ENCODE measurements at regions not wholly inside any gene's neighbourhood (a gene's known extent, or its start where the extent isn't known, plus 50 kb on each side); places are given as distances from the start of the nearest gene placed in this dataset.

DNA sequence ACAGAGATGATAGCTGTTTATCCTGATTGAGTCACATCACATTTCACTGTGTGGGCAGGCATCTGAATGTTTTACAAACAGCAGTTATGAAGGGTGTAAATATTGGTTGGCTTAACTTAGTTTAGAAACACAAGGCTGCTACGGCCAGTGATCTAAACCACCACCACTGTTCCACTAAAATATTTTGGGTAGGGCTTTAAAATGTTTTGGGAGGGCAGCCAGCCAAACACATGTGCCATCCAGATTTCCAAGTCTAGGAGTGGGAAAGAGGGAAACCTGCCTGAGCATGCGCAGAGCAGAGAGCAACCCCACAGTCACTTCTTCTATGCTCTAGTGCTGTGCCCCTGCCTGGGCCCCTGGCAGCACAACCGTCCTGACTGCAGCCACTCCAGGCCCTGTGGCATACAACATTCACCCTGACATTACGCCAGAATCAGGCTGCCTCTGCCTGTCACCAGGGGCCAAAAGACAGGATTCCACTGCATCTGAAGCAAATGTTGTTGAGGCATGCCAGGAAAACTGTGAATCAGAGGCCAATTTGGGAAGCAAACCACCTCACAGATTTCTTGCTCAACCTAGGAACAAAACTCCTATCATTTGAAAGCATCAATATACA lies 74.8 kb upstream of the COL5A2 start:
- TF ChIP-seq, protein P1, sequence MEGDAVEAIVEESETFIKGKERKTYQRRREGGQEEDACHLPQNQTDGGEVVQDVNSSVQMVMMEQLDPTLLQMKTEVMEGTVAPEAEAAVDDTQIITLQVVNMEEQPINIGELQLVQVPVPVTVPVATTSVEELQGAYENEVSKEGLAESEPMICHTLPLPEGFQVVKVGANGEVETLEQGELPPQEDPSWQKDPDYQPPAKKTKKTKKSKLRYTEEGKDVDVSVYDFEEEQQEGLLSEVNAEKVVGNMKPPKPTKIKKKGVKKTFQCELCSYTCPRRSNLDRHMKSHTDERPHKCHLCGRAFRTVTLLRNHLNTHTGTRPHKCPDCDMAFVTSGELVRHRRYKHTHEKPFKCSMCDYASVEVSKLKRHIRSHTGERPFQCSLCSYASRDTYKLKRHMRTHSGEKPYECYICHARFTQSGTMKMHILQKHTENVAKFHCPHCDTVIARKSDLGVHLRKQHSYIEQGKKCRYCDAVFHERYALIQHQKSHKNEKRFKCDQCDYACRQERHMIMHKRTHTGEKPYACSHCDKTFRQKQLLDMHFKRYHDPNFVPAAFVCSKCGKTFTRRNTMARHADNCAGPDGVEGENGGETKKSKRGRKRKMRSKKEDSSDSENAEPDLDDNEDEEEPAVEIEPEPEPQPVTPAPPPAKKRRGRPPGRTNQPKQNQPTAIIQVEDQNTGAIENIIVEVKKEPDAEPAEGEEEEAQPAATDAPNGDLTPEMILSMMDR (IDR thresholded peaks at IDR 0.05; ENCODE audit: borderline replicate concordance, control extremely low read depth, extremely low read depth, insufficient read depth, missing control alignments), result no peak
- no peak for DNase-seq (ENCODE audit: low spot score)
- in situ Hi-C loops (cut with MboI; ENCODE audit: low sequenced_read_pairs, unreplicated experiment), result no loop called here

DNA sequence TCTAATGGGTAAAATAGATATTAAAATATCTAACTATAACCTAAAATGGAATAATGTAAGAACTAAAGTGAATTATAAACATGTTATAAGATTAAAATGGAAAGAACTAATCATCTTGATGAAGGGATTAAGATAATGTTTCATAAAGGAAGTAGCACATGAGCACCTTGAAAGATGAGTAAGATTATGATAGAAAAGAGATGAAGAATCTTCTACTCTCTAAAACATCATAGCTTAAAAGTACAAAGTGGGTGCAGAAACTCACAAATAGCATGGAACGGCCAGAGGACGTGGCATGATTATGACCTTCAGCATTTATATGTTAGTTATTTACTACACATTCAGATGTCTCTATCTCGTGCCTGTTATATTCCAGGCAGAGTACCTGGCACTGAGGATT lies 76.2 kb upstream of the COL5A2 start:
- DNase-seq (ENCODE audit: low spot score), result no peak
- in situ Hi-C loops (cut with MboI; ENCODE audit: low sequenced_read_pairs, unreplicated experiment), result no loop called here
- TF ChIP-seq, protein P1 (IDR thresholded peaks at IDR 0.05; ENCODE audit: borderline replicate concordance, control extremely low read depth, extremely low read depth, insufficient read depth, missing control alignments), result no peak

DNA sequence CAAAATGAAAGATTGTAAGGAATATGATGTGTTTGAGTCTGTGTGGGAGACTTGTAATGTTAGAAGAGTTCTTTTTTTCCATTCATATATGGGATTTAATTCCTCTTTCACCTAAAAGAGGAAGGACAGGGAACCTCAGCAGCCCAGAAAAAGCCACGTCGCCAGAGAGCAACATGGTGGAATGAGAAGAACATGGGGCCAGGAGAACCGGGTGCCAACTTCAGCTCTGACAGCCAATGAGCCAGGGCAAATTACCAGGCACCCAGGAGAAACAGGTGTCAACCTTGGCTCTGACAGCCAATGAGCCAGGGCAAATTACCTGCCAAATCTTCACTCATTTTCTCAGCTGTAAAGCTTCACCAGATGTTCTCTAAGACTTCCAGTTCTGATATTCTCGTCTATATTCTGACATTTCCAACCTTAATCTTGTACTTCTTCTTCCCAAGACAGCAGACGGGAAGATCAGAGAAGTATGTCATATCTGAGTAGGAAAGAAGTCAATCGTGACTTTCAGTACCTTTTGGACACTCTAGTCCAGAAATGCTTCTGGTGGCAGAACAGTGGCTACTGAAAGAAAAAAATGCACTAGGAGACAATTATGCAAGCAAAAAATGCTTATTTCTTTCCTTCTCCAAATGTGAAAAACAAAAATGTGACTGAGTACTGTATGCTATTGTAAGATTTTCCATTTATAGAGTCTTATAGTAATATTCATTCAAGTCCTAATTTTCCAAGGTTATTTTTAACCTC lies 79.2 kb upstream of the COL5A2 start:
- TF ChIP-seq, protein P1 (IDR thresholded peaks at IDR 0.05; ENCODE audit: borderline replicate concordance, control extremely low read depth, extremely low read depth, insufficient read depth, missing control alignments), result no peak
- no peak for DNase-seq (ENCODE audit: low spot score)
- in situ Hi-C loops (cut with MboI; ENCODE audit: low sequenced_read_pairs, unreplicated experiment), result no loop called here

DNA sequence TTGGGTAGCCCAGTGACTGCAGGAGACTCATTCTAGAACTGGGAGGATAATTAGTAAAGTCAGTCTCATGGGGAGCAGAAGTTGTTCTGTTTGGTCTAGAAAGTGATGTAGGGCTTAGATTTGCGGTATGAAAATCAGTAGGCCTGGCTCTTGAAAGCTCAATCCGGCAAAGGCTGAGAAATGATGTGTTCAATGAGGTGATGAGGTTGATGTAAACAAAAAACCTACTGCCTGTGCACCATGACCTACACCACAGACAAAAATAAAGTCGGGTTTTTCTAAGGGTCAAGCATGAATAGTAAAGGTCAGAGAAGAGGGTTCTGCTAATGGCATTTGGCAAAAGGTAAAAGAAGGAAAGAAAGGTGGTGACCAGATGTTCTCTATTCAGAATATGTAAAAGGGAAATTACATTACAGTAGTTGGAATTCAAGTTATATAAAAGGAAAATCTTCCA lies 80.8 kb upstream of the COL5A2 start:
- TF ChIP-seq, protein P1 (IDR thresholded peaks at IDR 0.05; ENCODE audit: borderline replicate concordance, control extremely low read depth, extremely low read depth, insufficient read depth, missing control alignments), result no peak
- DNase-seq (ENCODE audit: low spot score), result no peak
- in situ Hi-C loops (cut with MboI; ENCODE audit: low sequenced_read_pairs, unreplicated experiment), result no loop called here

DNA sequence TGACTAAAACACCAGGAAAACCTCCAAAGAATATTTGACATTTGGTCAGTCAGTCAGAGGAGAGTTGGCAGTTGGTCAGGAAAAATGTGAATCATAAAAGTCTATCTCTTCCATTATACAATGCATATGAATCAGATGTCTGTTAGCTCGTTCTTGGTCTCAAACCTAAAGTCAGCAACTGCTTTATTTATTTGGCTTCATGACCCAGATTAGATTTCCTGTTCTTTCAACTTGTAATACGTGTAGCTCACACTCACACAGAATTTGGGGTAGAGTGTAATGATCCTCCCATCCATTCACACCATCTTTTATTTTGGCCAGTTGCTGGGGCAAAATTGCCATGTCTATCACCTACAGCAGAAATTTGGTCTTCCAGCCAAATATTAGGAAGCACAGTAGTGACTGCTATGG lies 81.9 kb upstream of the COL5A2 start:
- in situ Hi-C loops (cut with MboI; ENCODE audit: low sequenced_read_pairs, unreplicated experiment), result no loop called here
- TF ChIP-seq, protein P1 (IDR thresholded peaks at IDR 0.05; ENCODE audit: borderline replicate concordance, control extremely low read depth, extremely low read depth, insufficient read depth, missing control alignments), result no peak
- DNase-seq (ENCODE audit: low spot score), result no peak

DNA sequence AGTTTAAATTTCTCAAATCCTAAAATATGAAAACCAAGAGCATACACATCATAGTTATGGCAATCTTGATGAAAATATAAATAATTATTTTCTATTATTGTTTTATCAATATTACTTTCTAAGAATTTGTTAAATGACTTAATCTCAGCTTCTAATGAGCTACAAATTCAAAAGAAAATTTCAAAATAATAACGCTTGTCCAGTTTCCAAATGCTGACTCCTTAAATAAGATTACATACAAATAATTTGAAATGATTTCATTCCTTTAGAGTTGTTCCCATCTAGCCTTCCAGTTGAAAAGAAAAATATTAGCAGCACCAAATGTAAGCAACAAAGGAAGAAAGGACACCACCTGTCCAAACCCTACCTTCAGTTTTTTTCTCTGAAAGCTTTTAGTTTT lies 82.4 kb upstream of the COL5A2 start:
- TF ChIP-seq, protein P1 (IDR thresholded peaks at IDR 0.05; ENCODE audit: borderline replicate concordance, control extremely low read depth, extremely low read depth, insufficient read depth, missing control alignments), result no peak
- DNase-seq (ENCODE audit: low spot score), result no peak
- in situ Hi-C loops (cut with MboI; ENCODE audit: low sequenced_read_pairs, unreplicated experiment), result no loop called here

Data from GM13976 (cell line).